Stimulated activated CD8-positive, alpha-beta memory T cell treated with anti-CD3 and anti-CD28 coated beads, Interleukin-7, amount 100 ng/mL, for 24 hours (primary cell): ENCODE measurements at regions not wholly inside any gene's neighbourhood (a gene's known extent, or its start where the extent isn't known, plus 50 kb on each side); places are given as distances from the start of the nearest gene placed in this dataset.

Experiments
- DNase-seq: peaks from one replicate; pipeline ENCODE4 v3.0.0-alpha.2; 2020; ENCODE audit warnings: low read depth

DNA sequence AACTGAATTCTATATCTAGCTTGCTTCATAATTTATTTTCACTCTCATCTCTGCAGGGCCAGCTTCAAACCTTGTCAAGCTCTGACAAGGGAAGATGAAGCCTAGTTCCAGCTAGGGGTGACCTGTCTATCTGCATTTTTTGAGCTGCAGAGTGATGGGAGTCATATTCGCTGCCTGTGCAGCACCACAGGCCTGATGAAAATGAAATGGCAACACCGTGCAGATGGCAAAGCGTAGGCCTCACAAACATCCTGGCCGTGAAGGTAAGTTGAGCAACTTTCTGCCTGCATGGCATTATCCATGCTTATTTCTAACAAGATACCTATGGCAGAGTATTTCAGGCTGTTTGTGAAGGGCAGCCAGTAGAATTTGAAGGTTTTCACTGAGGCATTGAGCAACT is 86.4 kb upstream of the C1QTNF9B start:
- DNase-seq, result no peak

DNA sequence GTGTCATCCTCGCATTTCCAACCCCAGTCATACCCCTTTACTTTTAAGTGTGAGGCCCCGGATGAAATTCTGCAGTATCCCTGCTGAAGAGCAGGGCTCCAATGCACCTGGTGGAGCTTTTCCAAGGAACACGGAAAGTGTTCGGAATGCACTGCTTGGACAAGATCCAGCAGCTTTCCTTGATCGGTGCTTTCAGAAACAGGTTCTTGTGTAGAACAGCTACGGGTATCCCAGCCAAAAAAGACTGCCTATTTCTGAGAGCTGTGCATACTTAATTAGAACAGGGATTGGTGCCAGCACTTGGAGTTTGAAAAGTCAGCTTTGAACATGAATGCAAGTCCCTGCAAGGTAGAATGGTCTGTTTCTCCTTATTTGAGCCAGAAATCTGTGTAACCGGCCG is 87.2 kb upstream of the C1QTNF9B start:
- DNase-seq, result no peak

GRCh38 chr13:23985060-23985459 is 87.8 kb upstream of the C1QTNF9B start:
- no peak for DNase-seq

- DNase-seq, result no peak
Measured at GRCh38 chr13:23985839-23986238, 88.5 kb upstream of the C1QTNF9B start.

- DNase-seq, result no peak
Measured at GRCh38 chr13:23986619-23987018, 89.3 kb upstream of the C1QTNF9B start.

GRCh38 chr13:23987331-23987894 is 90.1 kb upstream of the C1QTNF9B start:
- no peak for DNase-seq

DNA sequence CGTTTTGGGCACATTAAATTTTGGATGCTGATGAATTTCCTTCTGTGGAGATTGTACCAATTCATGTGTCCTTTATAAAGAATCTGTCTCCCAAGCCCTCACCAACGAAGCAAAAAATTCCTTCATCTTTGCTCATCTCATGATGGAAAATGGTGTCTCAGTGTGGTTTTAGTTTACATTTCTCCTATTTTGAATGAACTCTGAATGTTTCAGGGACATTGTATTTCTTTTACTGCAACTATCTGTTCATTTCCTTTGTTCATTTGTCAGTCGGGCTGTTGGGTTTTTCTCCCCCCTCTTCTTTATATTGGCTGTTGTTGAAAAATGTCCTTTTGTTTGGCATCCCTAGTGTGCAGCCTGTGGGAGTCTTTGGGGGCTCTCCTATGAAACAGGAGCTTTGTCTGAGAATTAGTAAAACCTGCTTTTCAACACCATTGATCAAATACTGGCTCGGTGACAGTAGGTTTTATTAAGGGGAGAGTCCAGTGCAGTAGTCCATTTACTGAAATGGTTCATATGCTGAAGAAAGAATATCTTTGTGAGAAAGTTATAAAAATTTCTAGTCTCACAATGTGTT is 91.3 kb upstream of the C1QTNF9B start:
- DNase-seq, result no peak

DNA sequence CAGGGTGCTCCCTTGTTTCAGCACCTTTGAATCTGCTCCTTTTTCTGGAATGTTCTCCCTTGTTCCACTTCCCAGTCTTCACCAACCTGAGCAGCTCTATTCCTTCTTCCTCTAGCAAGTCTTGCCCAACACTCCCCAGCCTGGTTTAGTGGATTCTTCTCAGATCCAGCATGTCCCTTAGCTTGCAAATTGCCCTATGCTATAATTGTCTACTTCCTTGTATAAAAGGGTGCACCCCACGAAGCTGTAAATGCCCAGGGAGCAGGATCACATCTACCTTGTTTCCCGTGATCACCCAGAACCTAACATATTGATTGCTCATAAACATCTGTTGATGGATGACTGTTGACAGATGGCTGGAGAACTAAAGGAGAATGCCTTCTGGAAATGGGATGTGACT is 93.2 kb upstream of the C1QTNF9B start:
- no peak for DNase-seq

DNA sequence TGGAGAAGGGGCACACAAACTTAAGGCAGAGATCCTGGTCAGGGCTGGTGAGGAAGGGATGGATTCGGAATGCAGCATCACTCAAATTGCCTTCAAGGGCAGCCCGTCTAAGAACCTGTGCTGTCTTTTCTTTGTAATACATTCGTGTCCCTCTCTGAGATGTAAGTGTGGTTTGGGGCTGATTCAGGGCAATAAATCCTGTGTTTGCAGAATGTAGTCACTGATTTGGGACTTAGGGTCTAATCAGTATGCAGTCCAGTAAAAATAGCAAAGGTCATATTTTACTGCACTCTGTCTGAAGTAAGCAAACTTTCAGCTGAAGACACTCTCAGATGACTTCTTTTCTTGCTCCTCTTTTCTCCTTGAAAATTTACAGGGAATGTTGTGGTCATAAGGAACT is 93.8 kb upstream of the C1QTNF9B start:
- DNase-seq, result no peak

DNA sequence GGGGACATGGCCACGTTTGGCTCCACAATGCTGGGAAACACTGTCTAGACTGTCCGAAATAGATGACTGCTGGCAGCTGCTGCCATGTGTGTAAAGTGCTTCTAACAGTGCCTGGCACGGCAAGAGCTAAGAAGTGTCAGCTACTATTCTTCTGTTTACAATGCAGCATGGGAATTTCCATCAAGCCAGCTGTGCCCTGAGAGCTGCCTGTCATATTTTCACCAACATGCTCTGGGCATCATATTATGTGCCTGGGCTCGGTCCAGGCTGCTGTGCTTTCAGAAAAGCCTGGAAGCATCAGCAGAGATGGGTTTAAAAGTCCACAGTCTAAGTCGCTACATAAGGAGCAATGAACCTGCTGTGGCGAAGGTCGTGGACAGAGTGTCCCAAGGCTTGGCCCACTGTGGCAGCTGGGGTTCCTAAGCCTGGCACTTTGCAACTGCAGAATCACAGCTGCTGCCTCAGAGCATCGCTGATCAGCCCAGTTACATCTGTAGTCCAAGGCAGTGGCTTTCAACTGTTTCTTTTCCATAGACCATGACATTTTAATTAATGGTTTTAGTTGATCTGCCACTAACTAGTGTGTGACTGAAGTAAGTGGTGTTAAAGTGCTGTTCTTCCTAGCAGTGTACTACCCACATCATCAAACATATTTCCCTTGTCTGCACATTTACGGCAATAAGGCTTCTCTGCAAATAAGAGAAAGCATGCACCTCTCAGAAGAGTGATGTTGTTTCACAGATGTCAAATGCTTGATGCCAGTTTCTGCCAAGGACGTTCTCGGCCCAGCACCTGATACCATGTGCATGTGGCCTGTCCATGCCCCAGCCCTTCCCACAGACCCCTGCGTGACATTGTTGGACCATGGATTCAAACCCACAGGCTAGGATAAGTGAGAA is 95.7 kb upstream of the C1QTNF9B start:
- no peak for DNase-seq

DNA sequence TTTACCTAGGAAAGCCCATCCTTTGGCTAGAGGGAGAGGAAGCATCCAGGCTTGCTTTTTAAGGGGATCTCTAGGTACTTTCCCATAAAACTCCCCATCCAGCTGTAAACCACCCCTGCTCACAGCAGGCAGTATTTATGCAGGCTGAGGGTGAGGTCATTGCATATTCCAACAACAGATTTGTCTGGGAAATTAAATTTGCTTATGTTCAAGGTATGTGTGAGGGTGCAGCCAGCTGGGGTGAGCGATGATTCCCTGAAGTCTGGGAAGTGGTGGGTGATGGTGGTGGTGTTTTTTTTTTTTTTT is 96.3 kb upstream of the C1QTNF9B start:
- no peak for DNase-seq

- no peak for DNase-seq
Measured at GRCh38 chr13:23995283-23996073, 98.2 kb upstream of the C1QTNF9B start.

DNA sequence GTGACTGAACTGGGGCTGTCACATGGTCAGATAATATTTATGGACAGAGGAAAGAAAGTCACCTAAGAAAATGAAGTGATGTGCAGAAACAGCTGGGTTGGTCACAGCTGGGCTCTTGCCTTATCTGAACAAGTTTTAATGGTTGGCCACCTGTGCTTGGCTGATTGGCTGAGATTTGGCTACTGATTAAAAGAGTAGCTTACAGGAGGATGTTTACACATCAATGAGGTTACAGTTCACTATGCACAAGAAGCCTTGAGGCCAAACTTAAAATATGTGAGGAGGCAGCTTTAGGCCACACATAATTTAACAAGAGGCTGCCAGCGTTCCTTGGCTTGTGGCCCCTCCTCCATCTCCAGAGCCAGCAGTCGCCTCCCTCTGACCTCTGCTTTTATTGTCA is 99.2 kb upstream of the C1QTNF9B start:
- DNase-seq, result no peak

DNA sequence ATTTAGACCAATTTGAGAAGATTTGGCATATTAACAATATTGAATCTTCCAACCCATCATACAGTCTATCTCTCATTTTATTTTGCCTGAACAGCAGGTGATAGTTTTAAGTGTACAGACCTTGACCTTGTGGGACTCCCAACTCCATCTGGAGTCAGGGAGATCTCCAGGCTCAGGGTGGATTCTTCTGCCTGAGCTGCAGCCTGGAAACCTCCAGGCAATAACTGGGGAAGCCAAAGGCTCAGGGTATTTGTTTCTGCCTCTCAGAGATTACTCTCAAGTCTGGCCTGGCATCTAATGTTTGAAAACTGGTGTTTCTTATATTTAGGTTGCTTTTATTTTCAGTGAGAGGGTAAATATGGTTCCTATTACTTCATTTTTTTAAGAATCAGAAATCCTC is 102.1 kb upstream of the C1QTNF9B start:
- DNase-seq, result no peak

DNA sequence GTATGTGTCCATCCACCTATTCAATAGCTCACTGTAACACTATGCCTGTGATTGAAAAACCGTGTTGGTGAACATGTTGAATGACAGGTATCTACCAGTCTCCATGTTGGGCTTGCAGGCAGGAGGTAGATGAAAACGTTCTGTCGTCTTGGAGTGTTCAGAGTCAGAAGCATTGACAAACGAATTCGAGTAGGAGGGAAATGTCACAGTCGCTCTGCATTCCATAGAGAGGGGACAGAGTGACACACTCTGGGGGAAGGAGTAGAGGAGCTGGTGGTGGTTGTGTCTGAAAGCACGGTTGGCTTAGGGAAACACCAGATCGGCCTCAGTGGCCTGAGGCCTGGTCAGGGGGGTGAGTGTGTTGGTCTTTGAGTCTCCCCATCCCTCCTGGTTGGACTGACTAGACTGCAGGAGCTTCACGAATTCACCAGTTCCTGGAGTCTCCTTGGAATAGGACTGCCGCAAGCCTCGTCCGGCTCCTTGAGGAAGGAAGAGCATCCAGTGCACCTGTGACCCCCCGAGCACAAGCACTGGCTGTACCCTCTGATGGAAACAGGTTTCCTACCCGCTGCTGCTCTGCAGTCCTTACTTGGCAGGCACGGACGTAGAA is 105.0 kb upstream of the C1QTNF9B start:
- DNase-seq, result no peak

GRCh38 chr13:24004142-24004899 is 107.0 kb upstream of the C1QTNF9B start:
- DNase-seq, result no peak

- DNase-seq, result no peak
Measured at GRCh38 chr13:24004971-24005370, 107.7 kb upstream of the C1QTNF9B start.

GRCh38 chr13:24005755-24006281 is 108.5 kb upstream of the C1QTNF9B start:
- no peak for DNase-seq

GRCh38 chr13:24006520-24007248 is 109.4 kb upstream of the C1QTNF9B start:
- no peak for DNase-seq

DNA sequence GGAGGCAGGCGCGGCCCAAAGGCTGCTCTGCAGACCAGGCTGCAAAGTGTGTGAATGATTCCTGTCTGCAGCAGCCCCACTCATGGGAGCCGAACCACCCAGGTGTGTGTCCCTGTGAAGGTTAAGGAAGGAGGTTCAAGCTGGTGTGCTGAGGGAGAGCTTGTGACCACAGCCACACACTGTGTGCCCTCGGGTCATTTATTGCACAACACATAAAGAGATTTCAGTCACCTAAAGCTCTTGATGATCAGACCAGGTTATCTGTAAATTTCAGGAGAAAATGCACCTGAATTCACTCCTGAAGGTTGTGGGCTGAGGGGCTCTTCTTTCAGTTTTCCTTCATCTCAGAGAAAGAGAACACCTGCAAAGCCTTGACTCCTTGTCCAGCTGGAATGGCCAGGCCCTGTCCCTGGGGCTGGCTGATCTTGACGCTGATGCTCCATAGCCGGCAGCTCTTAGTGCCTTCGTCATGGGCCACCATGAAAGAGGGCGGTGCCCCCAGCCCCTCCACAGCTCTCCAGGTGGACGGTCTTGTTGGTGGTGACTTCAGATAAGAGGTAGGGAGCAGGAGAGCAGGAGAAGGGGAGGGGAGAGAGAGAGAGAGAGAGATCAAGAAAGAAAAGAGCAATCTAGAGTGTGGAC is 110.8 kb upstream of the C1QTNF9B start:
- no peak for DNase-seq
